PFSK-1 (cell line): ENCODE measurements at regions not wholly inside any gene's neighbourhood (a gene's known extent, or its start where the extent isn't known, plus 50 kb on each side); places are given as distances from the start of the nearest gene placed in this dataset.

Source experiments
- FOXP2 ChIP-seq: optimal IDR thresholded peaks from 2 replicates; pipeline ENCODE3; 2011; ENCODE audit warnings: borderline replicate concordance, control low read depth, inconsistent platforms; ENCODE audit not compliant: insufficient read depth; ENCODE audit errors: extremely low read length, extremely low read depth
- POLR2AphosphoS5 ChIP-seq: IDR thresholded peaks from 2 replicates; pipeline ENCODE4 v1.6.1; 2012; ENCODE audit warnings: low read depth, mild to moderate bottlenecking, control low read depth, low read length, moderate library complexity
- REST ChIP-seq, 2 experiments: IDR thresholded peaks; 2 replicates each; pipeline versions ENCODE4 v1.6.1 to v1.8.0; 2011 to 2012; ENCODE audit warnings: low read depth in 2 of 2, low read length in 2 of 2, control low read depth in 1 of 2, inconsistent platforms in 1 of 2, mild to moderate bottlenecking in 1 of 2, moderate library complexity in 1 of 2; ENCODE audit not compliant: insufficient read depth in 1 of 2
- SIN3A ChIP-seq: IDR thresholded peaks from 2 replicates; pipeline ENCODE4 v1.6.1; 2012; ENCODE audit warnings: mild to moderate bottlenecking, low read length, moderate library complexity, borderline replicate concordance; ENCODE audit not compliant: insufficient read depth
- TAF1 ChIP-seq: IDR thresholded peaks from 2 replicates; pipeline ENCODE4 v1.6.1; 2012; ENCODE audit warnings: low read length, control low read depth, borderline replicate concordance; ENCODE audit not compliant: insufficient read depth

GRCh38 chr13:88196106-88196505 is 524.9 kb downstream of the SLITRK5 start:
- TF ChIP-seq FOXP2 (no peak), REST (IDR thresholded peaks at IDR 0.05; ENCODE audit: insufficient read depth in 1 of 2, low read depth in 2 of 2, low read length in 2 of 2) (no peak), POLR2AphosphoS5 (no peak), SIN3A (no peak)

GRCh38 chr13:88217372-88217771 is 546.2 kb downstream of the SLITRK5 start:
- TF ChIP-seq TAF1 (no peak), POLR2AphosphoS5 (no peak), REST (IDR thresholded peaks at IDR 0.05; ENCODE audit: insufficient read depth in 1 of 2, low read depth in 2 of 2, low read length in 2 of 2) (no peak), SIN3A (no peak), FOXP2 (no peak)

- TF ChIP-seq SIN3A (no peak), FOXP2 (no peak), POLR2AphosphoS5 (no peak), REST (IDR thresholded peaks at IDR 0.05; ENCODE audit: insufficient read depth in 1 of 2, low read depth in 2 of 2, low read length in 2 of 2) (no peak)
These were observed 546.7 kb downstream of the SLITRK5 start for GRCh38 chr13:88217883-88218282.

- TF ChIP-seq SIN3A (no peak), FOXP2 (no peak), TAF1 (no peak), REST (IDR thresholded peaks at IDR 0.05; ENCODE audit: insufficient read depth in 1 of 2, low read depth in 2 of 2, low read length in 2 of 2) (no peak), POLR2AphosphoS5 (no peak)
These were observed 552.8 kb downstream of the SLITRK5 start for GRCh38 chr13:88223958-88224357.

GRCh38 chr13:88235441-88235840 is 564.3 kb downstream of the SLITRK5 start:
- TF ChIP-seq TAF1 (no peak), REST (IDR thresholded peaks at IDR 0.05; ENCODE audit: insufficient read depth in 1 of 2, low read depth in 2 of 2, low read length in 2 of 2) (no peak), SIN3A (no peak), POLR2AphosphoS5 (no peak), FOXP2 (no peak)
